Activated naive CD4-positive, alpha-beta T cell treated with anti-CD3 and anti-CD28 coated beads for 36 hours (primary cell): ENCODE measurements at regions not wholly inside any gene's neighbourhood (a gene's known extent, or its start where the extent isn't known, plus 50 kb on each side); places are given as distances from the start of the nearest gene placed in this dataset.
A peak's percentile ranks its signal among the peaks of the same experiment; 100 is the strongest.

ENCODE experiments used
- CTCF ChIA-PET: fragments of 350-600 bp; sonication (Branson Sonifier 250); formaldehyde crosslinking; loops from one replicate; lab custom pipeline; 2021; ENCODE audit warnings: antibody characterized with exemption; lab: Charles Lee
- DNase-seq: peaks from one replicate; pipeline ENCODE4 v3.0.0-alpha.2; 2020
- H3K27ac Mint-ChIP-seq: one replicate; pipeline ENCODE4 v1.8.0; 2021; ENCODE audit warnings: mild to moderate bottlenecking, mixed read lengths
- H3K27me3 Mint-ChIP-seq: one replicate; pipeline ENCODE4 v1.8.0; 2021; ENCODE audit warnings: low read depth, mixed read lengths
- H3K36me3 Mint-ChIP-seq: one replicate; pipeline ENCODE4 v1.8.0; 2021; ENCODE audit warnings: low read depth, mixed read lengths
- H3K4me1 Mint-ChIP-seq: one replicate; pipeline ENCODE4 v1.8.0; 2021; ENCODE audit warnings: low read depth, mixed read lengths
- H3K4me3 Mint-ChIP-seq: one replicate; pipeline ENCODE4 v1.8.0; 2021; ENCODE audit warnings: mild to moderate bottlenecking, moderate library complexity, mixed read lengths
- H3K9me3 Mint-ChIP-seq: one replicate; pipeline ENCODE4 v1.8.0; 2021; ENCODE audit warnings: mixed read lengths
- intact Hi-C: fragments of 100-400 bp; cut with micrococcal nuclease; formaldehyde crosslinking; loops from one replicate; pipeline ENCODE4 v1.15.1; 2023

DNA sequence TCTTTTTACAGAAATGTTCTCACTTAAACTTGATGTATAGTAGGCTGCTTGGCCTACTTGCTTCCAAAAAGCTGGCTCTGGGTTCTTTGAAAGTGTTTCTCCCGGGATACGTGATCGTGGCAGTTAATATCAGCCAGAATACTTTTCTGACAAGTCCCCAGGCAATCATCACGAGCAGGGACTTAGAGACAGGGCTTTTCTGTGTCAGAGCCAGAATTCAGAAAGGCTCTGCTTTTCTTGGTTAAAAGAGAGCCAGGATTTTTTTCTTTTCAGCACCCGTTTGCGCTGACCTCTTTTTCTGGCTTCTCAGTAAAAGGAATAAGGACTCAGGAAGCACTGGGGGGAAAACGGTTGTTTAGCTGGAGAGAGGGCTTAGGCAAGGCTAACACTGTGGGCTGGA, 57.8 kb upstream of the ARHGAP5 start:
- Mint-ChIP-seq H3K4me3 (no peak overlapping the region), H3K27ac (no peak overlapping the region), H3K27me3 (no peaks in the 10 kb centered on the region), H3K36me3 (no peaks in the 10 kb centered on the region), H3K9me3 (no peaks in the 10 kb centered on the region), H3K4me1 (no peaks in the 10 kb centered on the region)
- intact Hi-C loops: no loop called here
- CTCF ChIA-PET: no interaction called here
- DNase-seq: no peak

DNA sequence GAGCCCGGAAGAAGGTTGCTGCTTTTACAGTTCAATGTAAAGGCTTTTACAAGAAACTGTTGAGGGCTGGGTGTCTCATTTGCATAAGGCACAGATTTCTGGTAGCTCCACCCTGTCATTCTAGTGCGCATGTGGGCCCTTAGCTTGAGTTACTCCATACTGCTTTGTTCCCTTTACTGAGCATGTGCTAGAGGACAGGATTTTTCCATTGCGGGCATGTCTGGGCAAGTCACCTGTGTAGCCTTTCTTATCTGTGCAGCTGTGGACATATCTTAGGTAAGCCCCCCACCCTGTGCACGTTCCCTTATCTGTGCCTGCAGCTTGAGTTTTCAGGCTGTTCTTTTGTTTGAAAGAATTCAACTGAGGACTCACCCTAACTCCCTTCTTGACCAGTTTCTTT, 56.2 kb upstream of the ARHGAP5 start:
- intact Hi-C loops: no loop called here
- CTCF ChIA-PET: interaction anchor here (1.2 kb wide), 1 partner anchor 14 kb away, joined by 3 read pairs; no protein-coding TSS in a partner anchor
- H3K4me3 Mint-ChIP-seq: no peak overlapping the region
- no peaks in the 10 kb centered on the region for H3K36me3 Mint-ChIP-seq
- H3K27me3 Mint-ChIP-seq: no peaks in the 10 kb centered on the region
- no peak for DNase-seq
- peak overlapping the region; percentile 42 for H3K27ac Mint-ChIP-seq
- no peaks in the 10 kb centered on the region for H3K4me1 Mint-ChIP-seq
- no peaks in the 10 kb centered on the region for H3K9me3 Mint-ChIP-seq

DNA sequence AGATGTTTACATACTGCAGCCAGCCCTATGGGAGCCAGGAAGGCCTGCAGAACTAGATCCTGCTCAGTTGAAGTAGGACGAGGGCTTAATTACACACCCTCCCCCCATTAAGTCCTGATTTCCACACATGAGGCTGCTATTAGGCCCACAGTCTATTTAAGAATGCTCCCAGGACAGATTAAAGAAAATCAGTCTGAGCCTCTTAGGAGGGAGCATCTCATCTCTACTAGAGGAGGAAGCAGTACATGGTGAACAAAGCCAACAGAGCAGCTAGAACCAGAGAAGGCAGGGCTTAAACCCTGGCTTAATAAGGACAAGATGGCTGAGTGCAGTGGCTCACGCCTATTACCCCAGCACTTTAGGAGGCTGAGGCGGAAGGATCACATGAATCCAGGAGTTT, 55.8 kb upstream of the ARHGAP5 start:
- CTCF ChIA-PET: interaction anchor here (1.2 kb wide), 1 partner anchor 15 kb away, joined by 3 read pairs; no protein-coding TSS in a partner anchor
- Mint-ChIP-seq H3K9me3 (no peaks in the 10 kb centered on the region), H3K4me3 (no peak overlapping the region), H3K27ac (peak overlapping the region; percentile 42), H3K4me1 (no peaks in the 10 kb centered on the region), H3K27me3 (no peaks in the 10 kb centered on the region), H3K36me3 (no peaks in the 10 kb centered on the region)
- intact Hi-C loops: no loop called here
- no peak for DNase-seq

DNA sequence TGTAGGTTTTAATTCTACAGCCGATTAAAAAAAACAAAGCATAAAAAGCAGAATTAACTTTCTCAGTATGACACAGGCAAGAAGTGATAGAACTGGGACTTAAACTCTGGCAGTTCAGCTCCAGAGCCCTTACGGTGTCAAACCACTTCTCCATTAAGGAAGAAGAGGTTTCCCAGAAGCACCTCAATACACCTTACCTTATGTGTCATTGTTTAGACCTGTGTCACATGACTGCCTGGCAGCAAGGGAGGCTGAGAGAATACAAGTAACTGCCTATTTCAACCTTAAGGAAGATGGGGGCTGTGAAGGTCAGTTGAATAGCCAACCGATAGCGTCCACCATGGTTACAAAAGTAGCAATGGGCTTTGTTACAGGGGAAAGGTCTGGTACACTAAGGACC, 54.6 kb upstream of the ARHGAP5 start:
- no peak overlapping the region for H3K27ac Mint-ChIP-seq
- intact Hi-C loops: no loop called here
- DNase-seq: no peak
- H3K4me1 Mint-ChIP-seq: no peaks in the 10 kb centered on the region
- CTCF ChIA-PET: interaction anchor here (1.2 kb wide), 1 partner anchor 10 kb away, joined by 3 read pairs; no protein-coding TSS in a partner anchor
- H3K4me3 Mint-ChIP-seq: no peak overlapping the region
- no peaks in the 10 kb centered on the region for H3K9me3 Mint-ChIP-seq
- no peaks in the 10 kb centered on the region for H3K36me3 Mint-ChIP-seq
- no peaks in the 10 kb centered on the region for H3K27me3 Mint-ChIP-seq

DNA sequence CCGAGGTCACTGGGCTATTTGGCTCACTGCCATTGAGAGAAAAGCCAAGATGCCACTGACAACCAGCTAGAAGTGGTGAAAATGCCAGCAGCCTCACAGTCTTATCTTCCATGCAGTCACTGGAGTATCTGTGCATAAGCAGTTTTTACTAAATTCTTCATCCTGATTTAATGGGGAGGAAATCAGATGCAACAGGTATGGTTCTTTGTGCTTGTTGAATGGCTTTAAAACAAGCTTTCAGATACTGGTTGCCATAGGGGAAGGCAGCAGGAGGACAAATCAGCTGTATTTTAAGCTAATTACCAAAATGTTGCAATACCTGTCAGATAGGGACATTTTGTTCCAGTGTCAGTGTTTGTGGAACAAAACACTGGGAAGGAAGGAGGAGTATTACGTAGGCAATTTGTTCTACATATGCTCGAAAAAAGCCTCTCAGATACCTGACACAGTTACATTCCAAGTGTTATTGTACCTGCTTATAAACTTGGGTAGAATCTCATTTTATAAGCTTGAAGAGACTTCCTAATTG, 54.1 kb upstream of the ARHGAP5 start:
- DNase-seq: no peak
- H3K4me3 Mint-ChIP-seq: no peak overlapping the region
- no peak overlapping the region for H3K27ac Mint-ChIP-seq
- H3K4me1 Mint-ChIP-seq: no peaks in the 10 kb centered on the region
- intact Hi-C loops: no loop called here
- H3K36me3 Mint-ChIP-seq: no peaks in the 10 kb centered on the region
- CTCF ChIA-PET: interaction anchor here (1.2 kb wide), 1 partner anchor 10 kb away, joined by 3 read pairs; no protein-coding TSS in a partner anchor
- H3K27me3 Mint-ChIP-seq: no peaks in the 10 kb centered on the region
- no peaks in the 10 kb centered on the region for H3K9me3 Mint-ChIP-seq

DNA sequence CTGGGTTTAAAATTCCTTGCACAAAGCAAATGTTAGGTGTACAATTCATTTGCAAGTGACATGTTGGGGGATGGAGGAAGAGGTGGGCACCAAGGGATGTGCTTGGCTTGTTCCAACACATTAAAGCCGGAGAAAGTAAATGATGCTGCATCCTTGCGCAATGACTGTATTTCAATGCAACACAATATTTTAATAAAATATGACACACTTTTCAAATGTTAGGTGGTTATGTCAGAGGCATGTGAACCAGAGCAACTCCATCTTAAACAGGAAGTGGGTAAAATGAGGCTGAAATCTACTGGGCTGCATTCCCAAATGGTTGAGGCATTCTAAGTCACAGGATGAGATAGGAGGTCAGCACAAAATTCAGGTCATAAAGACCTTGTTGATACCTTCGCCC, 53.6 kb upstream of the ARHGAP5 start:
- no peak overlapping the region for H3K4me3 Mint-ChIP-seq
- no peak overlapping the region for H3K27ac Mint-ChIP-seq
- H3K9me3 Mint-ChIP-seq: no peaks in the 10 kb centered on the region
- intact Hi-C loops: no loop called here
- CTCF ChIA-PET: interaction anchor here (0.7 kb wide), 1 partner anchor 9 kb away, joined by 3 read pairs; no protein-coding TSS in a partner anchor
- H3K27me3 Mint-ChIP-seq: no peaks in the 10 kb centered on the region
- no peaks in the 10 kb centered on the region for H3K4me1 Mint-ChIP-seq
- no peak for DNase-seq
- no peaks in the 10 kb centered on the region for H3K36me3 Mint-ChIP-seq

DNA sequence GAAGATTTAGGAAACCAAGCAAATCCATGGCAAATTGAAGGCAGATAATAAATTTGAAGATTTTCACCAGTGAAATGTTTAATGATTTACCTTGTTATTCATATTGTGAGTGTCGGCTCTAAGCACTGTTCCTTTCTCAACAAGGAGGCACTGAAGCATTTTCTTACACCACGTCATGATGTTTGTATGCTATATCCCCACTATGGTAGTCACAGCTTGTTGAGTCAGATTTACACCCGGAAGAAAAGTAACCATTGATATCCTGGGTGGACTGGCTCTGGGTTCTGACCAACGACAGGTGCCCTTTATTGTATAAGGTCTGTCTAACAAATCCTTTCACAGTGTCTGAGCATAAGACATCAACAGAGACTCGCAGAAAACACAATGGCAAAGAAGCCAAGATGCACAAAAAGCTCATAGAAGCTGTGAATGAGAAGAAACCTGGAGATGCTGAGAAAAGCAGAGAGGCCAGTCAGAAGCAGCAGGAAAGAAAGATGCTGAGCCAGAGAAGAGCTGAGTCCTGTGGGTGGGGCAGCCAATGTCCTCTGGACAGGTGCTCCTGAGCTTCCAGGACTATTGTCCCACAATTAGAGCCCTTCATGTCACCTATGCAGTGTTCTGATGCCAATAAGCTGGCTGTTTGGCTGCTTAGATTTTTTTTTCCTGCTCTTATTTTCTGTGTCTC, 49.7 kb upstream of the ARHGAP5 start:
- CTCF ChIA-PET: no interaction called here
- no peaks in the 10 kb centered on the region for H3K27me3 Mint-ChIP-seq
- H3K27ac Mint-ChIP-seq: no peak overlapping the region
- no peak for DNase-seq
- H3K36me3 Mint-ChIP-seq: no peaks in the 10 kb centered on the region
- intact Hi-C loops: no loop called here
- no peaks in the 10 kb centered on the region for H3K9me3 Mint-ChIP-seq
- no peak overlapping the region for H3K4me3 Mint-ChIP-seq
- no peaks in the 10 kb centered on the region for H3K4me1 Mint-ChIP-seq
